A549 (cell line): ENCODE measurements at regions not wholly inside any gene's neighbourhood (a gene's known extent, or its start where the extent isn't known, plus 50 kb on each side); places are given as distances from the start of the nearest gene placed in this dataset.

Source experiments
- ATAC-seq, 2 experiments: fragments of 200-7000 bp in 1 of 2; fragments of >200 bp in 1 of 2; cut with Nextera tagmentation in 1 of 2; cut with Tn5 transposase in 1 of 2; 3 replicates each; pipeline versions ENCODE4 v1.8.0 to v1.9.1; 2018 to 2020; ENCODE audit warnings: mild to moderate bottlenecking in 1 of 2, moderate library complexity in 1 of 2
- CTCF ChIA-PET: fragments of 300-600 bp; sonication (Branson Sonifier 250); formaldehyde crosslinking; extraction: SDS; loops from one replicate; lab custom pipeline; 2021; ENCODE audit warnings: antibody characterized with exemption, inconsistent platforms; lab: Yijun Ruan, JAX
- POLR2A ChIA-PET: fragments of 350-600 bp; formaldehyde crosslinking; extraction: SDS; loops from one replicate; lab custom pipeline; 2021; ENCODE audit warnings: antibody characterized with exemption, inconsistent platforms; lab: Yijun Ruan, JAX
- DNase-seq, 2 experiments: peaks; one replicate each; pipeline versions ENCODE4 v3.0.0 to v3.0.0-alpha.2; 2011 to 2016; ENCODE audit warnings: low read depth in 1 of 2, low spot score in 1 of 2
- FAIRE-seq: peaks from 2 replicates; lab custom pipeline; 2011; peaks lifted over from hg19 to GRCh38; lab: Jason Lieb, UNC
- H3K27ac ChIP-seq, 2 experiments: fragments of >200 bp; sonication (Bioruptor Twin); formaldehyde crosslinking; 3 replicates each; pipeline ENCODE4 v1.5.1; 2016 to 2017
- H3K4me1 ChIP-seq: fragments of >200 bp; sonication (Bioruptor Twin); formaldehyde crosslinking; 3 replicates; pipeline ENCODE4 v1.6.1; 2016
- H3K4me2 ChIP-seq: fragments of >200 bp; sonication (Bioruptor Twin); formaldehyde crosslinking; 3 replicates; pipeline ENCODE4 v1.6.1; 2016
- H3K4me3 ChIP-seq: fragments of >200 bp; sonication (Bioruptor Twin); formaldehyde crosslinking; 3 replicates; pipeline ENCODE4 v1.5.1; 2016
- H3K9me3 ChIP-seq: fragments of >200 bp; sonication (Bioruptor Twin); formaldehyde crosslinking; 3 replicates; pipeline ENCODE4 v1.6.1; 2016
- BHLHE40 ChIP-seq: IDR thresholded peaks from 2 replicates; pipeline ENCODE4 v1.6.1; 2012; ENCODE audit warnings: low read depth, low read length, inconsistent platforms
- CBX8 ChIP-seq: fragments of 200-600 bp; sonication (generic); IDR thresholded peaks from 2 replicates; pipeline ENCODE4 v1.6.1; 2016
- CHD2 ChIP-seq: fragments of 150-350 bp; IDR thresholded peaks from 2 replicates; pipeline ENCODE4 v1.6.1; 2014; ENCODE audit warnings: low read length; ENCODE audit not compliant: partially characterized antibody
- E2F6 ChIP-seq: IDR thresholded peaks from 2 replicates; pipeline ENCODE4 v1.6.1; 2012; ENCODE audit warnings: low read depth, borderline replicate concordance
- EHF ChIP-seq: fragments of 250-450 bp; sonication (Bioruptor Pico); IDR thresholded peaks from 2 replicates; pipeline ENCODE4 v1.5.0; 2020; ENCODE audit warnings: mild to moderate bottlenecking
- EP300 ChIP-seq, 2 experiments: fragments of >200 bp; sonication (Bioruptor Twin); formaldehyde crosslinking; IDR thresholded peaks; 2 replicates in 1 of 2; 3 replicates in 1 of 2; pipeline ENCODE4 v1.6.1; 2016 to 2017
- FOSL2 ChIP-seq, 2 experiments: fragments of 450-650 bp in 1 of 2; fragments of >200 bp in 1 of 2; sonication (Bioruptor Twin) in 1 of 2; formaldehyde crosslinking; IDR thresholded peaks; 2 replicates each; pipeline versions ENCODE4 v1.5.0 to v1.6.1; 2016 to 2020; ENCODE audit warnings: mild to moderate bottlenecking in 1 of 2, moderate library complexity in 1 of 2
- HES2 ChIP-seq: fragments of >200 bp; sonication (Bioruptor Twin); formaldehyde crosslinking; IDR thresholded peaks from 2 replicates; pipeline ENCODE4 v1.6.1; 2016
- HEYL ChIP-seq: fragments of 250-450 bp; sonication (Bioruptor Pico); IDR thresholded peaks from 2 replicates; pipeline ENCODE4 v1.8.0; 2021; ENCODE audit warnings: mild to moderate bottlenecking, moderate library complexity
- HOXA7 ChIP-seq: fragments of 250-450 bp; sonication (Bioruptor Pico); IDR thresholded peaks from 2 replicates; pipeline ENCODE4 v1.5.0; 2020; ENCODE audit warnings: mild to moderate bottlenecking, moderate library complexity
- KDM5A ChIP-seq: fragments of 200-600 bp; sonication (generic); IDR thresholded peaks from 2 replicates; pipeline ENCODE4 v1.6.1; 2016; ENCODE audit warnings: antibody characterized with exemption, mild to moderate bottlenecking
- MAZ ChIP-seq: fragments of 150-350 bp; IDR thresholded peaks from 2 replicates; pipeline ENCODE4 v1.6.1; 2014; ENCODE audit warnings: antibody characterized with exemption, low read depth, low read length, borderline replicate concordance
- NPAS2 ChIP-seq: fragments of 250-450 bp; sonication (Bioruptor Pico); IDR thresholded peaks from 2 replicates; pipeline ENCODE4 v1.8.0; 2022; ENCODE audit warnings: mild to moderate bottlenecking, moderate library complexity, borderline replicate concordance
- PHF8 ChIP-seq: fragments of 200-600 bp; sonication (generic); IDR thresholded peaks from 2 replicates; pipeline ENCODE4 v1.6.1; 2016; ENCODE audit warnings: low read depth, mild to moderate bottlenecking, antibody characterized with exemption, moderate library complexity, borderline replicate concordance
- RARB ChIP-seq: fragments of 250-450 bp; sonication (Bioruptor Pico); IDR thresholded peaks from 2 replicates; pipeline ENCODE4 v1.8.0; 2021; ENCODE audit warnings: mild to moderate bottlenecking, moderate library complexity
- RCOR1 ChIP-seq: fragments of 150-350 bp; IDR thresholded peaks from 2 replicates; pipeline ENCODE4 v1.6.1; 2014; ENCODE audit warnings: antibody characterized with exemption, low read length, low read depth
- RNF2 ChIP-seq: fragments of 200-600 bp; sonication (generic); IDR thresholded peaks from 2 replicates; pipeline ENCODE4 v1.6.1; 2016; ENCODE audit warnings: low read depth, mild to moderate bottlenecking, antibody characterized with exemption, moderate library complexity, borderline replicate concordance
- SMC3 ChIP-seq: fragments of >200 bp; sonication (Bioruptor Twin); formaldehyde crosslinking; IDR thresholded peaks from 3 replicates; pipeline ENCODE4 v1.6.1; 2018; ENCODE audit warnings: inconsistent platforms
- USF2 ChIP-seq: fragments of 450-650 bp; IDR thresholded peaks from 2 replicates; pipeline ENCODE4 v1.6.1; 2014; ENCODE audit warnings: antibody characterized with exemption
- ZC3H11A ChIP-seq: fragments of 450-650 bp; IDR thresholded peaks from 2 replicates; pipeline ENCODE4 v1.6.1; 2014; ENCODE audit warnings: antibody characterized with exemption, mild to moderate bottlenecking
- ZFP36 ChIP-seq: fragments of 450-650 bp; IDR thresholded peaks from 2 replicates; pipeline ENCODE4 v1.6.1; 2014; ENCODE audit warnings: borderline replicate concordance; ENCODE audit not compliant: partially characterized antibody
- WGBS: methylation state at CpG from one replicate; pipeline ENCODE4 v1.1.6; 2017; ENCODE audit errors: missing lambda C conversion rate; 5-methylcytosine and 5-hydroxymethylcytosine counted together
- TF ChIP-seq, protein P1 (sequence below): fragments of >200 bp; sonication (Bioruptor Twin); formaldehyde crosslinking; IDR thresholded peaks from 3 replicates; pipeline ENCODE4 v1.6.1; 2016
- TF ChIP-seq, protein P2 (sequence below): fragments of 250-450 bp; sonication (Bioruptor Pico); IDR thresholded peaks from 2 replicates; pipeline ENCODE4 v1.5.0; 2020; ENCODE audit warnings: low read depth, mild to moderate bottlenecking, moderate library complexity
- TF ChIP-seq, protein P3 (sequence below): fragments of 200-600 bp; sonication (generic); IDR thresholded peaks from 2 replicates; pipeline ENCODE4 v1.6.1; 2016; ENCODE audit warnings: antibody characterized with exemption, mild to moderate bottlenecking, moderate library complexity

- TF ChIP-seq ZFP36 (no peak), USF2 (no peak), HOXA7 (CRISPR knock-in tag) (no peak)
These were observed 2075.3 kb upstream of the C9orf72 start (continued) for GRCh38 chr9:29648601-29649000.

DNA sequence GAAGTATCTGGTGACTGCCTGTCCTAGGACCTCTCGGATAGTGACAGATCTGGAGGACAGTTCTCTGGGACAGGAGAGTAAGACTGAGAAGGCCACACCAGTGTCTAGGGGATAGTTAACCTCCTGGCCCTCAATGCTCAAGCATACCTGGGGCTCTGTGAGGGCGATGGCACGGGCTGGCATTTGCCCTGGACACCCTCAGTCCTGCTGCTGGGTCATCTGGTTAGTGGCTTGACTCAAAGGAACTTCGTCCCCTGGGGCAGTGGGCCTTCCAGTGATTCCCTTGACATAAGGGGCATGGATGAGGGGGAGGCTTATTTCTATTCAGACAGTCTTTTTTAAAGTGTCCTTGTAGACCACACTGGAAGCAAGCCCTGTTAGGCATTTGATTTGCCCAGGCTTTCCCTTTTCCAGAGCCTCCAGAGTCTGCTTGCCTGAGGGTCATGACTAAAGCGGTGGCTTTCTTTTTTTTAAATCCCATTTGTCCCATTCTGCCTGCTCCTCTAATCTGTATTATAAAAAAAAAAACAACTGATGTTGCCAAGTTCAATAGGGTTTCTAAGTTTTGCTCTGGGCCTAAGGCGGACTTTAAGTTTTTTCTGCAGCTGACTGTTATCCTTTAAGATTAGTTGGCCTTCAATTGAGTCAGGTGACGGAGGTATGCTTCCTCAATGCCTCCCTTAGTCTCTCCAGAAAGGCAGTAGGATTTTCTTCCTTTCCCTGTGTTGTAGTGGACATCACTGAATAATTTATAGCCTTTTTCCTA is 2083.5 kb upstream of the C9orf72 start:
- Histone ChIP-seq H3K4me3 (no peak overlapping the region), H3K4me1 (no peaks in the 10 kb centered on the region), H3K27ac (no peak overlapping the region), H3K4me2 (no peak overlapping the region), H3K9me3 (no peaks in the 10 kb centered on the region)
- TF ChIP-seq PHF8 (no peak), MAZ (no peak), NPAS2 (CRISPR knock-in tag) (no peak), RCOR1 (no peak), ZC3H11A (no peak)
- TF ChIP-seq, protein P1, sequence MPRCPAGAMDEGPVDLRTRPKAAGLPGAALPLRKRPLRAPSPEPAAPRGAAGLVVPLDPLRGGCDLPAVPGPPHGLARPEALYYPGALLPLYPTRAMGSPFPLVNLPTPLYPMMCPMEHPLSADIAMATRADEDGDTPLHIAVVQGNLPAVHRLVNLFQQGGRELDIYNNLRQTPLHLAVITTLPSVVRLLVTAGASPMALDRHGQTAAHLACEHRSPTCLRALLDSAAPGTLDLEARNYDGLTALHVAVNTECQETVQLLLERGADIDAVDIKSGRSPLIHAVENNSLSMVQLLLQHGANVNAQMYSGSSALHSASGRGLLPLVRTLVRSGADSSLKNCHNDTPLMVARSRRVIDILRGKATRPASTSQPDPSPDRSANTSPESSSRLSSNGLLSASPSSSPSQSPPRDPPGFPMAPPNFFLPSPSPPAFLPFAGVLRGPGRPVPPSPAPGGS: no peak
- TF ChIP-seq, protein P2, sequence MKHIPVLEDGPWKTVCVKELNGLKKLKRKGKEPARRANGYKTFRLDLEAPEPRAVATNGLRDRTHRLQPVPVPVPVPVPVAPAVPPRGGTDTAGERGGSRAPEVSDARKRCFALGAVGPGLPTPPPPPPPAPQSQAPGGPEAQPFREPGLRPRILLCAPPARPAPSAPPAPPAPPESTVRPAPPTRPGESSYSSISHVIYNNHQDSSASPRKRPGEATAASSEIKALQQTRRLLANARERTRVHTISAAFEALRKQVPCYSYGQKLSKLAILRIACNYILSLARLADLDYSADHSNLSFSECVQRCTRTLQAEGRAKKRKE (CRISPR knock-in tag): no peak
- ATAC-seq (no peak), FAIRE-seq (no peak), DNase-seq (no peak)
- ChIA-PET CTCF (no interaction called here), POLR2A (no interaction called here)
- WGBS: 16% methylated on average over 5 of the region's 7 CpGs

DNA sequence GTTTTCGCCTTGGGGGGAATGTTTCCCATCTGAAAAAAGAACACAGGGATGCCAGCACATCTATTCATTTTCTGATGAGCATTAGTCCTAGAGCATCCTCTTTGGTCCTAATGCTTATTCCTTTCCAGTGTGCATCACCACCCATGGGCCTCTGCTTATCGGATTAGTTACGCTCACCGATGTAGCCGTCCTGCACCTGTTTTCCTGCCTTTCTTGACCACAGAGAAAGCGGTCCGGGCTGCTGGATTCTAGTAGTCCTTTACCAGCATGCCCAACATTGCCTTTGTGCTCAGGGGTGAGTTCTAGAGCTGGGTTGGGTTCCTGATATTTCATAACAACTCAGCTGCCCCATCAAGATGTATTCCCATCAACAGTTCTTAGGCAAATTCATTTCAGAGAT is 2084.5 kb upstream of the C9orf72 start:
- CTCF ChIA-PET: no interaction called here
- Histone ChIP-seq H3K4me2 (no peak overlapping the region), H3K27ac (no peak overlapping the region), H3K9me3 (no peaks in the 10 kb centered on the region), H3K4me1 (no peaks in the 10 kb centered on the region), H3K4me3 (no peak overlapping the region)
- FAIRE-seq: no peak
- no peak for ATAC-seq
- POLR2A ChIA-PET: no interaction called here
- no peak for DNase-seq
- WGBS: 54% methylated on average over 7 of the region's 7 CpGs
- TF ChIP-seq, protein P3, sequence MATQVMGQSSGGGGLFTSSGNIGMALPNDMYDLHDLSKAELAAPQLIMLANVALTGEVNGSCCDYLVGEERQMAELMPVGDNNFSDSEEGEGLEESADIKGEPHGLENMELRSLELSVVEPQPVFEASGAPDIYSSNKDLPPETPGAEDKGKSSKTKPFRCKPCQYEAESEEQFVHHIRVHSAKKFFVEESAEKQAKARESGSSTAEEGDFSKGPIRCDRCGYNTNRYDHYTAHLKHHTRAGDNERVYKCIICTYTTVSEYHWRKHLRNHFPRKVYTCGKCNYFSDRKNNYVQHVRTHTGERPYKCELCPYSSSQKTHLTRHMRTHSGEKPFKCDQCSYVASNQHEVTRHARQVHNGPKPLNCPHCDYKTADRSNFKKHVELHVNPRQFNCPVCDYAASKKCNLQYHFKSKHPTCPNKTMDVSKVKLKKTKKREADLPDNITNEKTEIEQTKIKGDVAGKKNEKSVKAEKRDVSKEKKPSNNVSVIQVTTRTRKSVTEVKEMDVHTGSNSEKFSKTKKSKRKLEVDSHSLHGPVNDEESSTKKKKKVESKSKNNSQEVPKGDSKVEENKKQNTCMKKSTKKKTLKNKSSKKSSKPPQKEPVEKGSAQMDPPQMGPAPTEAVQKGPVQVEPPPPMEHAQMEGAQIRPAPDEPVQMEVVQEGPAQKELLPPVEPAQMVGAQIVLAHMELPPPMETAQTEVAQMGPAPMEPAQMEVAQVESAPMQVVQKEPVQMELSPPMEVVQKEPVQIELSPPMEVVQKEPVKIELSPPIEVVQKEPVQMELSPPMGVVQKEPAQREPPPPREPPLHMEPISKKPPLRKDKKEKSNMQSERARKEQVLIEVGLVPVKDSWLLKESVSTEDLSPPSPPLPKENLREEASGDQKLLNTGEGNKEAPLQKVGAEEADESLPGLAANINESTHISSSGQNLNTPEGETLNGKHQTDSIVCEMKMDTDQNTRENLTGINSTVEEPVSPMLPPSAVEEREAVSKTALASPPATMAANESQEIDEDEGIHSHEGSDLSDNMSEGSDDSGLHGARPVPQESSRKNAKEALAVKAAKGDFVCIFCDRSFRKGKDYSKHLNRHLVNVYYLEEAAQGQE: no peak
- no peak for TF ChIP-seq USF2
- no peak for TF ChIP-seq BHLHE40
- TF ChIP-seq RNF2: no peak
- no peak for TF ChIP-seq CHD2
- no peak for TF ChIP-seq FOSL2 (IDR thresholded peaks at IDR 0.05)
- TF ChIP-seq FOSL2 (CRISPR knock-in tag; IDR thresholded peaks at IDR 0.05): no peak
- no peak for TF ChIP-seq EP300 (IDR thresholded peaks at IDR 0.05)
- no peak for TF ChIP-seq ZFP36
- no peak for TF ChIP-seq HOXA7 (CRISPR knock-in tag)
- no peak for TF ChIP-seq EHF (CRISPR knock-in tag)
- no peak for TF ChIP-seq E2F6
- no peak for TF ChIP-seq CBX8
- no peak for TF ChIP-seq KDM5A
- TF ChIP-seq, protein P1: no peak
- no peak for TF ChIP-seq SMC3
- TF ChIP-seq HES2: no peak
- TF ChIP-seq RARB (CRISPR knock-in tag): no peak
- TF ChIP-seq HEYL: no peak
